GM23338 (cell line): ENCODE measurements at regions not wholly inside any gene's neighbourhood (a gene's known extent, or its start where the extent isn't known, plus 50 kb on each side); places are given as distances from the start of the nearest gene placed in this dataset.

Source experiments
- ATAC-seq: fragments of 200-7000 bp; cut with Tn5 transposase; 3 replicates; pipeline ENCODE4 v1.9.1; 2020
- DNase-seq: peaks from one replicate; pipeline ENCODE4 v3.0.0-alpha.2; 2015; ENCODE audit warnings: low spot score
- H2AFZ ChIP-seq: fragments of 200-600 bp; sonication (generic); 2 replicates; pipeline ENCODE4 v1.8.0; 2016; ENCODE audit warnings: antibody characterized with exemption, mild to moderate bottlenecking, moderate library complexity
- H3F3A ChIP-seq: fragments of 200-600 bp; sonication (generic); replicated peaks from 2 replicates; pipeline ENCODE4 v1.8.0; 2017; ENCODE audit warnings: antibody characterized with exemption, mixed run types, low read depth
- H3K27ac ChIP-seq: fragments of 200-600 bp; sonication (generic); 2 replicates; pipeline ENCODE4 v1.6.1; 2016; ENCODE audit warnings: low read depth
- H3K27me3 ChIP-seq: fragments of 200-600 bp; sonication (generic); 2 replicates; pipeline ENCODE4 v1.8.0; 2016; ENCODE audit warnings: mild to moderate bottlenecking, mixed run types, moderate library complexity; ENCODE audit not compliant: insufficient read depth
- H3K36me3 ChIP-seq: fragments of 200-600 bp; sonication (generic); 2 replicates; pipeline ENCODE4 v1.8.0; 2016; ENCODE audit warnings: mild to moderate bottlenecking; ENCODE audit not compliant: insufficient read depth
- H3K4me1 ChIP-seq: fragments of 200-600 bp; sonication (generic); 2 replicates; pipeline ENCODE4 v1.8.0; 2016; ENCODE audit warnings: mild to moderate bottlenecking, moderate library complexity; ENCODE audit not compliant: insufficient read depth
- H3K4me2 ChIP-seq: fragments of 200-600 bp; sonication (generic); 2 replicates; pipeline ENCODE4 v1.7.1; 2017; ENCODE audit warnings: mixed run types
- H3K4me3 ChIP-seq: fragments of 200-600 bp; sonication (generic); 2 replicates; pipeline ENCODE4 v1.6.1; 2016; ENCODE audit warnings: mixed run types
- H3K79me2 ChIP-seq: fragments of 200-600 bp; sonication (generic); replicated peaks from 2 replicates; pipeline ENCODE4 v1.8.0; 2017; ENCODE audit warnings: mild to moderate bottlenecking; ENCODE audit not compliant: insufficient read depth
- H3K9me2 ChIP-seq: fragments of 200-600 bp; sonication (generic); 2 replicates; pipeline ENCODE4 v1.8.0; 2017; ENCODE audit not compliant: insufficient read depth
- H4K20me1 ChIP-seq: fragments of 200-600 bp; sonication (generic); replicated peaks from 2 replicates; pipeline ENCODE4 v1.8.0; 2017; ENCODE audit warnings: mild to moderate bottlenecking; ENCODE audit not compliant: insufficient read depth
- H3K27ac Mint-ChIP-seq: 2 replicates; pipeline ENCODE4 v1.8.0; 2020; ENCODE audit warnings: inconsistent platforms, mild to moderate bottlenecking, moderate library complexity, mixed read lengths
- H3K27me3 Mint-ChIP-seq: 3 replicates; pipeline ENCODE4 v1.8.0; 2022; ENCODE audit warnings: low read depth, mild to moderate bottlenecking, moderate library complexity, mixed read lengths, inconsistent platforms; ENCODE audit not compliant: insufficient read depth, poor library complexity
- H3K36me3 Mint-ChIP-seq: 3 replicates; pipeline ENCODE4 v1.8.0; 2021; ENCODE audit warnings: low read depth, mild to moderate bottlenecking, inconsistent platforms, moderate library complexity, mixed read lengths
- H3K4me1 Mint-ChIP-seq: 3 replicates; pipeline ENCODE4 v1.8.0; 2020; ENCODE audit warnings: mild to moderate bottlenecking, inconsistent platforms, mixed read lengths
- H3K4me3 Mint-ChIP-seq: 3 replicates; pipeline ENCODE4 v1.8.0; 2021; ENCODE audit warnings: moderate library complexity, mild to moderate bottlenecking, inconsistent platforms, mixed read lengths
- H3K9me3 Mint-ChIP-seq: 3 replicates; pipeline ENCODE4 v1.8.0; 2020; ENCODE audit warnings: moderate library complexity, mild to moderate bottlenecking, inconsistent platforms, mixed read lengths
- CREB1 ChIP-seq: fragments of 250-450 bp; sonication (Bioruptor Pico); IDR thresholded peaks from 2 replicates; pipeline ENCODE4 v1.5.0; 2020; ENCODE audit warnings: low read depth, mild to moderate bottlenecking, moderate library complexity
- EZH2 ChIP-seq: fragments of 200-600 bp; sonication (generic); IDR thresholded peaks from one replicate; pipeline ENCODE4 v1.8.0; 2017; ENCODE audit warnings: antibody characterized with exemption, mild to moderate bottlenecking, low read depth; ENCODE audit not compliant: unreplicated experiment
- NANOG ChIP-seq: IDR thresholded peaks from 2 replicates; pipeline ENCODE4 v1.6.1; 2016; ENCODE audit warnings: antibody characterized with exemption, borderline replicate concordance
- ZNF114 ChIP-seq: fragments of 250-450 bp; sonication (Bioruptor Pico); IDR thresholded peaks from 2 replicates; pipeline ENCODE4 v1.5.0; 2020; ENCODE audit warnings: mild to moderate bottlenecking, moderate library complexity
- TF ChIP-seq, protein P1 (sequence below), 2 experiments: fragments of 200-600 bp in 1 of 2; sonication (generic) in 1 of 2; conservative IDR thresholded peaks; 2 replicates each; pipeline versions ENCODE4 v1.5.1 to v1.6.1; 2016 to 2017; ENCODE audit warnings: antibody characterized with exemption in 2 of 2, low read depth in 2 of 2, mild to moderate bottlenecking in 2 of 2, moderate library complexity in 1 of 2
- TF ChIP-seq, protein P2 (sequence below): fragments of 250-450 bp; sonication (Bioruptor Pico); IDR thresholded peaks from 2 replicates; pipeline ENCODE4 v1.5.0; 2020; ENCODE audit warnings: mild to moderate bottlenecking, moderate library complexity

GRCh38 chr9:88796947-88797346, 194.3 kb upstream of the S1PR3 start:
- Histone ChIP-seq H3K79me2 (no peaks in the 10 kb centered on the region), H3K9me2 (0 out of 2 replicates have a peak, but pooled peaks cover 4% of the 10 kb centered on the region), H3F3A (no peaks in the 10 kb centered on the region), H3K36me3 (no peaks in the 10 kb centered on the region), H3K27ac (no peak overlapping the region), H3K4me3 (no peak overlapping the region), H3K4me2 (no peak overlapping the region), H4K20me1 (no peaks in the 10 kb centered on the region), H2AFZ (no peak overlapping the region), H3K27me3 (no peaks in the 10 kb centered on the region), H3K4me1 (0 out of 2 replicates have a peak, but pooled peaks cover 9% of the 10 kb centered on the region)
- TF ChIP-seq CREB1 (CRISPR knock-in tag): no peak
- TF ChIP-seq, protein P1, sequence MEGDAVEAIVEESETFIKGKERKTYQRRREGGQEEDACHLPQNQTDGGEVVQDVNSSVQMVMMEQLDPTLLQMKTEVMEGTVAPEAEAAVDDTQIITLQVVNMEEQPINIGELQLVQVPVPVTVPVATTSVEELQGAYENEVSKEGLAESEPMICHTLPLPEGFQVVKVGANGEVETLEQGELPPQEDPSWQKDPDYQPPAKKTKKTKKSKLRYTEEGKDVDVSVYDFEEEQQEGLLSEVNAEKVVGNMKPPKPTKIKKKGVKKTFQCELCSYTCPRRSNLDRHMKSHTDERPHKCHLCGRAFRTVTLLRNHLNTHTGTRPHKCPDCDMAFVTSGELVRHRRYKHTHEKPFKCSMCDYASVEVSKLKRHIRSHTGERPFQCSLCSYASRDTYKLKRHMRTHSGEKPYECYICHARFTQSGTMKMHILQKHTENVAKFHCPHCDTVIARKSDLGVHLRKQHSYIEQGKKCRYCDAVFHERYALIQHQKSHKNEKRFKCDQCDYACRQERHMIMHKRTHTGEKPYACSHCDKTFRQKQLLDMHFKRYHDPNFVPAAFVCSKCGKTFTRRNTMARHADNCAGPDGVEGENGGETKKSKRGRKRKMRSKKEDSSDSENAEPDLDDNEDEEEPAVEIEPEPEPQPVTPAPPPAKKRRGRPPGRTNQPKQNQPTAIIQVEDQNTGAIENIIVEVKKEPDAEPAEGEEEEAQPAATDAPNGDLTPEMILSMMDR (conservative IDR thresholded peaks at IDR 0.05; ENCODE audit: low read depth in 2 of 2): no peak
- TF ChIP-seq EZH2: no peak
- TF ChIP-seq NANOG: no peak
- TF ChIP-seq, protein P2, sequence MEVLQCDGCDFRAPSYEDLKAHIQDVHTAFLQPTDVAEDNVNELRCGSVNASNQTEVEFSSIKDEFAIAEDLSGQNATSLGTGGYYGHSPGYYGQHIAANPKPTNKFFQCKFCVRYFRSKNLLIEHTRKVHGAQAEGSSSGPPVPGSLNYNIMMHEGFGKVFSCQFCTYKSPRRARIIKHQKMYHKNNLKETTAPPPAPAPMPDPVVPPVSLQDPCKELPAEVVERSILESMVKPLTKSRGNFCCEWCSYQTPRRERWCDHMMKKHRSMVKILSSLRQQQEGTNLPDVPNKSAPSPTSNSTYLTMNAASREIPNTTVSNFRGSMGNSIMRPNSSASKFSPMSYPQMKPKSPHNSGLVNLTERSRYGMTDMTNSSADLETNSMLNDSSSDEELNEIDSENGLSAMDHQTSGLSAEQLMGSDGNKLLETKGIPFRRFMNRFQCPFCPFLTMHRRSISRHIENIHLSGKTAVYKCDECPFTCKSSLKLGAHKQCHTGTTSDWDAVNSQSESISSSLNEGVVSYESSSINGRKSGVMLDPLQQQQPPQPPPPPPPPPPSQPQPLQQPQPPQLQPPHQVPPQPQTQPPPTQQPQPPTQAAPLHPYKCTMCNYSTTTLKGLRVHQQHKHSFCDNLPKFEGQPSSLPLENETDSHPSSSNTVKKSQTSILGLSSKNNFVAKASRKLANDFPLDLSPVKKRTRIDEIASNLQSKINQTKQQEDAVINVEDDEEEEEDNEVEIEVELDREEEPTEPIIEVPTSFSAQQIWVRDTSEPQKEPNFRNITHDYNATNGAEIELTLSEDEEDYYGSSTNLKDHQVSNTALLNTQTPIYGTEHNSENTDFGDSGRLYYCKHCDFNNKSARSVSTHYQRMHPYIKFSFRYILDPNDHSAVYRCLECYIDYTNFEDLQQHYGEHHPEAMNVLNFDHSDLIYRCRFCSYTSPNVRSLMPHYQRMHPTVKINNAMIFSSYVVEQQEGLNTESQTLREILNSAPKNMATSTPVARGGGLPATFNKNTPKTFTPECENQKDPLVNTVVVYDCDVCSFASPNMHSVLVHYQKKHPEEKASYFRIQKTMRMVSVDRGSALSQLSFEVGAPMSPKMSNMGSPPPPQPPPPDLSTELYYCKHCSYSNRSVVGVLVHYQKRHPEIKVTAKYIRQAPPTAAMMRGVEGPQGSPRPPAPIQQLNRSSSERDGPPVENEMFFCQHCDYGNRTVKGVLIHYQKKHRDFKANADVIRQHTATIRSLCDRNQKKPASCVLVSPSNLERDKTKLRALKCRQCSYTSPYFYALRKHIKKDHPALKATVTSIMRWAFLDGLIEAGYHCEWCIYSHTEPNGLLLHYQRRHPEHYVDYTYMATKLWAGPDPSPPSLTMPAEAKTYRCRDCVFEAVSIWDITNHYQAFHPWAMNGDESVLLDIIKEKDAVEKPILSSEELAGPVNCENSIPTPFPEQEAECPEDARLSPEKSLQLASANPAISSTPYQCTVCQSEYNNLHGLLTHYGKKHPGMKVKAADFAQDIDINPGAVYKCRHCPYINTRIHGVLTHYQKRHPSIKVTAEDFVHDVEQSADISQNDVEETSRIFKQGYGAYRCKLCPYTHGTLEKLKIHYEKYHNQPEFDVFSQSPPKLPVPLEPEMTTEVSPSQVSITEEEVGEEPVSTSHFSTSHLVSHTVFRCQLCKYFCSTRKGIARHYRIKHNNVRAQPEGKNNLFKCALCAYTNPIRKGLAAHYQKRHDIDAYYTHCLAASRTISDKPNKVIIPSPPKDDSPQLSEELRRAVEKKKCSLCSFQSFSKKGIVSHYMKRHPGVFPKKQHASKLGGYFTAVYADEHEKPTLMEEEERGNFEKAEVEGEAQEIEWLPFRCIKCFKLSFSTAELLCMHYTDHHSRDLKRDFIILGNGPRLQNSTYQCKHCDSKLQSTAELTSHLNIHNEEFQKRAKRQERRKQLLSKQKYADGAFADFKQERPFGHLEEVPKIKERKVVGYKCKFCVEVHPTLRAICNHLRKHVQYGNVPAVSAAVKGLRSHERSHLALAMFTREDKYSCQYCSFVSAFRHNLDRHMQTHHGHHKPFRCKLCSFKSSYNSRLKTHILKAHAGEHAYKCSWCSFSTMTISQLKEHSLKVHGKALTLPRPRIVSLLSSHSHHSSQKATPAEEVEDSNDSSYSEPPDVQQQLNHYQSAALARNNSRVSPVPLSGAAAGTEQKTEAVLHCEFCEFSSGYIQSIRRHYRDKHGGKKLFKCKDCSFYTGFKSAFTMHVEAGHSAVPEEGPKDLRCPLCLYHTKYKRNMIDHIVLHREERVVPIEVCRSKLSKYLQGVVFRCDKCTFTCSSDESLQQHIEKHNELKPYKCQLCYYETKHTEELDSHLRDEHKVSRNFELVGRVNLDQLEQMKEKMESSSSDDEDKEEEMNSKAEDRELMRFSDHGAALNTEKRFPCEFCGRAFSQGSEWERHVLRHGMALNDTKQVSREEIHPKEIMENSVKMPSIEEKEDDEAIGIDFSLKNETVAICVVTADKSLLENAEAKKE (CRISPR knock-in tag): no peak
- no peak for TF ChIP-seq ZNF114 (CRISPR knock-in tag)
- Mint-ChIP-seq H3K36me3 (no peaks in the 10 kb centered on the region), H3K27me3 (no peaks in the 10 kb centered on the region), H3K4me1 (no peaks in the 10 kb centered on the region; the same call in 1 of the 3 replicates), H3K27ac (no peak overlapping the region), H3K9me3 (peaks cover 3% of the 10 kb centered on the region; the same call in 2 of the 3 replicates), H3K4me3 (no peak overlapping the region)
- ATAC-seq: no peak
- no peak for DNase-seq
